ENCODE measurements at regions not wholly inside any gene's neighbourhood (a gene's known extent, or its start where the extent isn't known, plus 50 kb on each side); places are given as distances from the start of the nearest gene placed in this dataset.

- Histone ChIP-seq H3K27me3 (ENCODE audit: low read length) (no peaks in the 10 kb centered on the region), H3K9me3 (ENCODE audit: insufficient read depth, low read length) (no peaks in the 10 kb centered on the region), H3K4me2 (ENCODE audit: low read depth, low read length, poor library complexity, severe bottlenecking) (no peak overlapping the region), H3K9me2 (replicated peaks; ENCODE audit: insufficient read depth, low read length) (no peaks in the 10 kb centered on the region), H3K4me3 (ENCODE audit: insufficient read depth, low read length, poor library complexity, severe bottlenecking) (no peak overlapping the region), H3K27ac (ENCODE audit: low read depth, low read length) (no peak overlapping the region), H2AFZ (ENCODE audit: low read depth, low read length, severe bottlenecking) (no peak overlapping the region), H3K79me2 (ENCODE audit: insufficient read depth, low read length) (no peaks in the 10 kb centered on the region), H4K20me1 (ENCODE audit: low read depth, low read length) (no peaks in the 10 kb centered on the region), H3K36me3 (ENCODE audit: low read length) (no peaks in the 10 kb centered on the region), H3F3A (ENCODE audit: insufficient read depth) (no peaks in the 10 kb centered on the region), H3K9ac (ENCODE audit: low read length) (no peak overlapping the region)
- no peak for TF ChIP-seq EZH2phosphoT487 (conservative IDR thresholded peaks at IDR 0.05; ENCODE audit: low read length)
- TF ChIP-seq, protein P1, sequence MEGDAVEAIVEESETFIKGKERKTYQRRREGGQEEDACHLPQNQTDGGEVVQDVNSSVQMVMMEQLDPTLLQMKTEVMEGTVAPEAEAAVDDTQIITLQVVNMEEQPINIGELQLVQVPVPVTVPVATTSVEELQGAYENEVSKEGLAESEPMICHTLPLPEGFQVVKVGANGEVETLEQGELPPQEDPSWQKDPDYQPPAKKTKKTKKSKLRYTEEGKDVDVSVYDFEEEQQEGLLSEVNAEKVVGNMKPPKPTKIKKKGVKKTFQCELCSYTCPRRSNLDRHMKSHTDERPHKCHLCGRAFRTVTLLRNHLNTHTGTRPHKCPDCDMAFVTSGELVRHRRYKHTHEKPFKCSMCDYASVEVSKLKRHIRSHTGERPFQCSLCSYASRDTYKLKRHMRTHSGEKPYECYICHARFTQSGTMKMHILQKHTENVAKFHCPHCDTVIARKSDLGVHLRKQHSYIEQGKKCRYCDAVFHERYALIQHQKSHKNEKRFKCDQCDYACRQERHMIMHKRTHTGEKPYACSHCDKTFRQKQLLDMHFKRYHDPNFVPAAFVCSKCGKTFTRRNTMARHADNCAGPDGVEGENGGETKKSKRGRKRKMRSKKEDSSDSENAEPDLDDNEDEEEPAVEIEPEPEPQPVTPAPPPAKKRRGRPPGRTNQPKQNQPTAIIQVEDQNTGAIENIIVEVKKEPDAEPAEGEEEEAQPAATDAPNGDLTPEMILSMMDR (IDR thresholded peaks at IDR 0.05; ENCODE audit: insufficient read depth, low read length, poor library complexity, severe bottlenecking): no peak
These were observed 221.2 kb upstream of the ATP6AP2 start for GRCh38 chrX:40359593-40359992.

- no peak for TF ChIP-seq EZH2phosphoT487 (conservative IDR thresholded peaks at IDR 0.05; ENCODE audit: low read length)
- TF ChIP-seq, protein P1 (IDR thresholded peaks at IDR 0.05; ENCODE audit: insufficient read depth, low read length, poor library complexity, severe bottlenecking): no peak
- Histone ChIP-seq H4K20me1 (ENCODE audit: low read depth, low read length) (no peaks in the 10 kb centered on the region), H3K9me2 (replicated peaks; ENCODE audit: insufficient read depth, low read length) (no peaks in the 10 kb centered on the region), H3K9me3 (ENCODE audit: insufficient read depth, low read length) (no peaks in the 10 kb centered on the region), H3K36me3 (ENCODE audit: low read length) (no peaks in the 10 kb centered on the region), H3K9ac (ENCODE audit: low read length) (no peak overlapping the region), H3K27ac (ENCODE audit: low read depth, low read length) (no peak overlapping the region), H3K27me3 (ENCODE audit: low read length) (no peaks in the 10 kb centered on the region), H3F3A (ENCODE audit: insufficient read depth) (no peaks in the 10 kb centered on the region), H2AFZ (ENCODE audit: low read depth, low read length, severe bottlenecking) (no peak overlapping the region), H3K4me3 (ENCODE audit: insufficient read depth, low read length, poor library complexity, severe bottlenecking) (no peak overlapping the region), H3K79me2 (ENCODE audit: insufficient read depth, low read length) (no peaks in the 10 kb centered on the region), H3K4me2 (ENCODE audit: low read depth, low read length, poor library complexity, severe bottlenecking) (no peak overlapping the region)
These were observed 221.8 kb upstream of the ATP6AP2 start for GRCh38 chrX:40358994-40359393.

DNA sequence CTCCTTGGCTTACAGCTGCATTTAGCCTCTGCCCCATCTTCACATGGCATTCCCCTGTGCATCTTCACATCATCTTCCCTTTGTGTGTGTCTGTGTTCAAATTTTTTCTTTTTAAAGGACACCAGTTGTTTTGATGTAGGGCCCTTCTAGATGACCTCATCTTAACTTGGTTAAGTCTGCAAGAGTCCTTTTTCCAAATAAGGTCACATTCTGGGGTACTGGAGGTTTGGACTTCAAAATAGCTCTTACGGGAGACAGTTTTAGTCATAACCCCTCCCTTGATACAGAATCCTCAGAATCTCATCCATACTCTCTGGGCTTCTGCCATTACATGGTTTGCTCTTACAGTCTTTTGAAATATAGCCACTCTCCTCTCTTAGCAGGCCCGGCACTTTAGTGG lies 231.5 kb upstream of the ATP6AP2 start:
- Histone ChIP-seq H3K4me2 (ENCODE audit: low read depth, low read length, poor library complexity, severe bottlenecking) (no peak overlapping the region), H3K9ac (ENCODE audit: low read length) (no peak overlapping the region), H3K36me3 (ENCODE audit: low read length) (no peaks in the 10 kb centered on the region), H3K9me2 (replicated peaks; ENCODE audit: insufficient read depth, low read length) (no peaks in the 10 kb centered on the region), H3K4me3 (ENCODE audit: insufficient read depth, low read length, poor library complexity, severe bottlenecking) (no peak overlapping the region), H3K79me2 (ENCODE audit: insufficient read depth, low read length) (no peaks in the 10 kb centered on the region), H3K27me3 (ENCODE audit: low read length) (no peaks in the 10 kb centered on the region), H4K20me1 (ENCODE audit: low read depth, low read length) (no peaks in the 10 kb centered on the region), H3F3A (ENCODE audit: insufficient read depth) (no peaks in the 10 kb centered on the region), H3K27ac (ENCODE audit: low read depth, low read length) (no peak overlapping the region), H2AFZ (ENCODE audit: low read depth, low read length, severe bottlenecking) (no peak overlapping the region), H3K9me3 (ENCODE audit: insufficient read depth, low read length) (no peaks in the 10 kb centered on the region)
- TF ChIP-seq, protein P1 (IDR thresholded peaks at IDR 0.05; ENCODE audit: insufficient read depth, low read length, poor library complexity, severe bottlenecking): no peak
- no peak for TF ChIP-seq EZH2phosphoT487 (conservative IDR thresholded peaks at IDR 0.05; ENCODE audit: low read length)

Data from SU-DHL-6 (cell line).